ENCODE measurements at regions not wholly inside any gene's neighbourhood (a gene's known extent, or its start where the extent isn't known, plus 50 kb on each side); places are given as distances from the start of the nearest gene placed in this dataset.

DNA sequence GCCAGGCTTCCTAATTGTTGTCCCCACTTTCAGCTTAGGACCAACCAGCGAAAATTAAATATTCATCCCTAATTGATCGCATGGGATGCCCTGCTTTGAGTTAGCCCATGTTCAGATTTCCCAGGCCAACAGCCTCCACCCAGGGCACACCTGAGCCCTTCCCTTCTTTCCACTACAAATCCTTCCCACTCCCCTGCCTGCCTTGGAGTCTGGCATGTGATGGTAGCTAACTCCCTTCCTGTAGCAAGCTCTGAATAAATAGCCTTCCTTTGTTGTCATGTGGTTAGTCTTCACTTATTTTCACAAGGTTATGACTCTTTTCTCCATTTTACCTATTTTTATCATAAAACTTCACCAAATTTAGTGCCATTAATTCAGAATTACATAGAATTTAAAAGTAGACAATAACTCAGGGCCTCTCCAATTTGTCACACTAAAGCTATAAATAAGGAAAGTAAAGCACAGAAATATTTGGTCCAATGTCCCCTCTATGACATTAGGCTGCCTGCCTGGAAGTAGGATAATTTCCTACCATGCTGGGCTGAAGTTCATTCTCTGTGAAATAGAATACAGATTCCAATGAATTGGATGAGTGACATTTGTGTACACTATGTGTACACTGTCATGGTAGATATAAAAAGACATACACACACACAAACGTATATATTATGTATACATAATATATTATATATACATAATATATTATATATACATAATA, 166.4 kb upstream of the CPEB2 start:
- no peak overlapping the region for H3K4me2 ChIP-seq (ENCODE audit: control insufficient read depth, extremely low read depth, insufficient read depth, low read depth, low read length)
- no peaks in the 10 kb centered on the region for H3K4me1 ChIP-seq (ENCODE audit: control insufficient read depth, extremely low read depth, insufficient read depth, low read length)
- H3K36me3 ChIP-seq (ENCODE audit: control insufficient read depth in 2 of 2, extremely low read depth in 1 of 2, insufficient read depth in 2 of 2, low read length in 2 of 2) = no peaks in the 10 kb centered on the region
- no peak for DNase-seq (ENCODE audit: low read depth, low spot score)
- no peak overlapping the region for H3K27ac ChIP-seq (ENCODE audit: control insufficient read depth, insufficient read depth, low read length)
- no peaks in the 10 kb centered on the region for H3K9me3 ChIP-seq (ENCODE audit: control insufficient read depth, low read depth, low read length)
- peak; percentile 87 for FAIRE-seq
- H3K79me2 ChIP-seq (ENCODE audit: control insufficient read depth, insufficient read depth, low read length) = no peaks in the 10 kb centered on the region
- TF ChIP-seq CTCF (optimal IDR thresholded peaks at IDR 0.05 in 1 of 3, IDR thresholded peaks at IDR 0.05 in 1 of 3, conservative IDR thresholded peaks at IDR 0.05 in 1 of 3; ENCODE audit: extremely low read depth in 1 of 3, insufficient read depth in 2 of 3, low read length in 3 of 3) = no peak
- no peak for TF ChIP-seq EZH2 (IDR thresholded peaks at IDR 0.05; ENCODE audit: low read length)
- no peak overlapping the region for H3K4me3 ChIP-seq (ENCODE audit: control insufficient read depth in 2 of 3, extremely low read depth in 1 of 3, insufficient read depth in 2 of 3, low read depth in 1 of 3, low read length in 3 of 3)
- H3K9ac ChIP-seq (ENCODE audit: control insufficient read depth, extremely low read depth, insufficient read depth, low read length) = no peak overlapping the region
- H2AFZ ChIP-seq (ENCODE audit: control insufficient read depth, low read length) = peak overlapping the region; percentile 68
- no peaks in the 10 kb centered on the region for H4K20me1 ChIP-seq (ENCODE audit: control insufficient read depth, extremely low read depth, insufficient read depth, low read length)
- H3K9me1 ChIP-seq (ENCODE audit: control insufficient read depth, extremely low read depth, insufficient read depth, low read length) = no peaks in the 10 kb centered on the region
- dilution Hi-C loops (cut with MboI; ENCODE audit: extremely low pct_ligation_motif_present, low sequenced_read_pairs) = no loop called here
- H3K27me3 ChIP-seq (ENCODE audit: control insufficient read depth, extremely low read depth, insufficient read depth, low read length) = no peaks in the 10 kb centered on the region

- Histone ChIP-seq H4K20me1 (ENCODE audit: control insufficient read depth, extremely low read depth, insufficient read depth, low read length) (no peaks in the 10 kb centered on the region), H3K4me2 (ENCODE audit: control insufficient read depth, extremely low read depth, insufficient read depth, low read depth, low read length) (no peak overlapping the region), H3K4me1 (ENCODE audit: control insufficient read depth, extremely low read depth, insufficient read depth, low read length) (peaks cover 6% of the 10 kb centered on the region), H3K9ac (ENCODE audit: control insufficient read depth, extremely low read depth, insufficient read depth, low read length) (no peak overlapping the region), H3K79me2 (ENCODE audit: control insufficient read depth, insufficient read depth, low read length) (no peaks in the 10 kb centered on the region), H3K4me3 (ENCODE audit: control insufficient read depth in 2 of 3, extremely low read depth in 1 of 3, insufficient read depth in 2 of 3, low read depth in 1 of 3, low read length in 3 of 3) (no peak overlapping the region), H2AFZ (ENCODE audit: control insufficient read depth, low read length) (no peak overlapping the region), H3K36me3 (ENCODE audit: control insufficient read depth in 2 of 2, extremely low read depth in 1 of 2, insufficient read depth in 2 of 2, low read length in 2 of 2) (no peaks in the 10 kb centered on the region), H3K27ac (ENCODE audit: control insufficient read depth, insufficient read depth, low read length) (no peak overlapping the region), H3K27me3 (ENCODE audit: control insufficient read depth, extremely low read depth, insufficient read depth, low read length) (no peaks in the 10 kb centered on the region), H3K9me3 (ENCODE audit: control insufficient read depth, low read depth, low read length) (no peaks in the 10 kb centered on the region), H3K9me1 (ENCODE audit: control insufficient read depth, extremely low read depth, insufficient read depth, low read length) (no peaks in the 10 kb centered on the region)
- FAIRE-seq (no peak), DNase-seq (ENCODE audit: low read depth, low spot score) (no peak)
- dilution Hi-C loops (cut with MboI; ENCODE audit: extremely low pct_ligation_motif_present, low sequenced_read_pairs) = no loop called here
- TF ChIP-seq EZH2 (IDR thresholded peaks at IDR 0.05; ENCODE audit: low read length) (no peak), CTCF (optimal IDR thresholded peaks at IDR 0.05 in 1 of 3, IDR thresholded peaks at IDR 0.05 in 1 of 3, conservative IDR thresholded peaks at IDR 0.05 in 1 of 3; ENCODE audit: extremely low read depth in 1 of 3, insufficient read depth in 2 of 3, low read length in 3 of 3) (no peak)
Observed at GRCh38 chr4:14837860-14838259, 164.4 kb upstream of the CPEB2 start.
